ENCODE measurements at regions not wholly inside any gene's neighbourhood (a gene's known extent, or its start where the extent isn't known, plus 50 kb on each side); places are given as distances from the start of the nearest gene placed in this dataset.

- TF ChIP-seq POLR2A (IDR thresholded peaks at IDR 0.05; ENCODE audit: low read depth, low read length) (no peak), SPI1 (IDR thresholded peaks at IDR 0.05; ENCODE audit: low read depth, low read length) (no peak), POLR2AphosphoS5 (IDR thresholded peaks at IDR 0.05; ENCODE audit: low read depth, low read length) (no peak), TAF1 (IDR thresholded peaks at IDR 0.05; ENCODE audit: low read depth, low read length) (no peak), PAX5 (IDR thresholded peaks at IDR 0.05; ENCODE audit: insufficient read depth, low read length, severe bottlenecking) (no peak)
Observed at GRCh38 chr13:47186471-47186870, 289.6 kb upstream of the HTR2A start.
